ENCODE measurements at regions not wholly inside any gene's neighbourhood (a gene's known extent, or its start where the extent isn't known, plus 50 kb on each side); places are given as distances from the start of the nearest gene placed in this dataset.
"Not testable (repeated sequence)": the region's sequence is repeated elsewhere in the genome, so short reads cannot be mapped to it uniquely, and the experiment has no call there.

GRCh38 chr3:8050283-8050682 lies 451.3 kb upstream of the LMCD1 start (continued):
- TF ChIP-seq MEF2B (IDR thresholded peaks at IDR 0.05; ENCODE audit: partially characterized antibody, poor library complexity, severe bottlenecking) (no peak), SMAD5 (IDR thresholded peaks at IDR 0.05; ENCODE audit: low read depth) (no peak), ZBTB33 (IDR thresholded peaks at IDR 0.05) (no peak), KDM1A (IDR thresholded peaks at IDR 0.05; ENCODE audit: borderline replicate concordance) (no peak), EED (IDR thresholded peaks at IDR 0.05; ENCODE audit: low read depth) (no peak), IRF4 (IDR thresholded peaks at IDR 0.05; ENCODE audit: low read depth, low read length) (no peak)

DNA sequence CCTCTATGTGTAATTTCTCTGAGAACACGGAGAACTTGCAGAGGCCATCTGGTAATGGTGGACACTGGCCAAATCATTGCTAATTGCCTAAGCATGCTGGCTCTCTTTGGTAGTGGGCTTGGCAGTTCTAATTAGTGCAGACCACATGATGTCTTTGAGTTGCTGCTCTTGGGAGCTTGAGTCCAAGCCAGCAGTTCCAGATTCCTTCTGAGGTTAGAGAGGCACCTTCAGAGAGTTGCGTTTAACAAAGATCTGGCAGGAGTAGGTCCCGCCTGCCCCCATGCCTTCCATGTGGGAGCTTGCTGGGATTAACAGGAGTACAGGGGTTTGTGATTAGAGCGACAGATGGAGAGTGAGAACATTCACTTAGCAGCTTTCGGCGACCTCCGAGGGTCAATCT lies 449.0 kb upstream of the LMCD1 start:
- H3K27me3 ChIP-seq (replicated peaks in 1 of 2; ENCODE audit: control insufficient read depth in 2 of 2, insufficient read depth in 2 of 2, low read length in 1 of 2) = no peaks in the 10 kb centered on the region
- no peak overlapping the region for H3K27ac ChIP-seq (ENCODE audit: control insufficient read depth, insufficient read depth)
- in situ Hi-C loops (cut with MboI) = no loop called here
- ChIA-PET CTCF (no interaction called here), SMC1A (ENCODE audit: uncharacterized antibody, unreplicated experiment) (no interaction called here), RAD21 (ENCODE audit: unreplicated experiment) (interaction anchor here (0.7 kb wide), 1 partner anchor 297 kb away, joined by 3 read pairs; no protein-coding TSS in a partner anchor), POLR2A (no interaction called here)
- TF ChIP-seq DPF2 (IDR thresholded peaks at IDR 0.05) = no peak
- TF ChIP-seq, protein P1, sequence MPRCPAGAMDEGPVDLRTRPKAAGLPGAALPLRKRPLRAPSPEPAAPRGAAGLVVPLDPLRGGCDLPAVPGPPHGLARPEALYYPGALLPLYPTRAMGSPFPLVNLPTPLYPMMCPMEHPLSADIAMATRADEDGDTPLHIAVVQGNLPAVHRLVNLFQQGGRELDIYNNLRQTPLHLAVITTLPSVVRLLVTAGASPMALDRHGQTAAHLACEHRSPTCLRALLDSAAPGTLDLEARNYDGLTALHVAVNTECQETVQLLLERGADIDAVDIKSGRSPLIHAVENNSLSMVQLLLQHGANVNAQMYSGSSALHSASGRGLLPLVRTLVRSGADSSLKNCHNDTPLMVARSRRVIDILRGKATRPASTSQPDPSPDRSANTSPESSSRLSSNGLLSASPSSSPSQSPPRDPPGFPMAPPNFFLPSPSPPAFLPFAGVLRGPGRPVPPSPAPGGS (IDR thresholded peaks at IDR 0.05; ENCODE audit: borderline replicate concordance, insufficient read depth, low read depth, low read length, poor library complexity, severe bottlenecking) = no peak
- TF ChIP-seq CEBPB (IDR thresholded peaks at IDR 0.05; ENCODE audit: borderline replicate concordance in 1 of 2, low read depth in 2 of 2, low read length in 2 of 2) = no peak
- TF ChIP-seq, protein P2, sequence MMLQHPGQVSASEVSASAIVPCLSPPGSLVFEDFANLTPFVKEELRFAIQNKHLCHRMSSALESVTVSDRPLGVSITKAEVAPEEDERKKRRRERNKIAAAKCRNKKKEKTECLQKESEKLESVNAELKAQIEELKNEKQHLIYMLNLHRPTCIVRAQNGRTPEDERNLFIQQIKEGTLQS (IDR thresholded peaks at IDR 0.05; ENCODE audit: borderline replicate concordance, extremely low read depth, low read depth, low read length) = no peak
- ATAC-seq (no peak), DNase-seq (ENCODE audit: low read depth, low spot score) (no peak), FAIRE-seq (no peak)
- no peaks in the 10 kb centered on the region for H3K9me3 ChIP-seq (replicated peaks; ENCODE audit: control insufficient read depth, insufficient read depth, low read length)
- no peaks in the 10 kb centered on the region for H3K4me1 ChIP-seq (ENCODE audit: control insufficient read depth, insufficient read depth, low read length)
- H3K9ac ChIP-seq (ENCODE audit: control insufficient read depth, insufficient read depth, low read length) = no peak overlapping the region
- no peak overlapping the region for H3K4me2 ChIP-seq (ENCODE audit: control insufficient read depth, insufficient read depth)
- 34% methylated on average over 7 of the region's 7 CpGs for WGBS (ENCODE audit: insufficient coverage, insufficient replicate concordance, low lambda C conversion rate, missing lambda C conversion rate)
- no TSS peak for BruUV-seq (replicated peaks)
- no peaks in the 10 kb centered on the region for H4K20me1 ChIP-seq (ENCODE audit: control insufficient read depth, insufficient read depth)
- H3K4me3 ChIP-seq = no peak overlapping the region
- intact Hi-C loops (cut with micrococcal nuclease; ENCODE audit: unreplicated experiment) = no loop called here
- no peak overlapping the region for H2AFZ ChIP-seq (ENCODE audit: control insufficient read depth, low read depth, low read length)
- no peaks in the 10 kb centered on the region for H3K36me3 ChIP-seq (ENCODE audit: control insufficient read depth in 2 of 2, insufficient read depth in 2 of 2, low read length in 1 of 2)
- no peaks in the 10 kb centered on the region for H3K79me2 ChIP-seq (ENCODE audit: control insufficient read depth, insufficient read depth, low read length)

GRCh38 chr3:8068135-8068534 lies 433.5 kb upstream of the LMCD1 start:
- CTCF ChIA-PET; DNase-seq (ENCODE audit: low read depth, low spot score); H3K79me2 ChIP-seq (ENCODE audit: control insufficient read depth, insufficient read depth, low read length); intact Hi-C loops (cut with micrococcal nuclease; ENCODE audit: unreplicated experiment); in situ Hi-C loops (cut with MboI); H3K36me3 ChIP-seq (ENCODE audit: control insufficient read depth in 2 of 2, insufficient read depth in 2 of 2, low read length in 1 of 2); POLR2A ChIA-PET; FAIRE-seq; H3K9ac ChIP-seq (ENCODE audit: control insufficient read depth, insufficient read depth, low read length); H3K4me3 ChIP-seq; H3K4me1 ChIP-seq (ENCODE audit: control insufficient read depth, insufficient read depth, low read length); H4K20me1 ChIP-seq (ENCODE audit: control insufficient read depth, insufficient read depth); SMC1A ChIA-PET (ENCODE audit: uncharacterized antibody, unreplicated experiment); BruUV-seq (replicated peaks); H3K27me3 ChIP-seq (replicated peaks in 1 of 2; ENCODE audit: control insufficient read depth in 2 of 2, insufficient read depth in 2 of 2, low read length in 1 of 2); RAD21 ChIA-PET (ENCODE audit: unreplicated experiment); H3K9me3 ChIP-seq (replicated peaks; ENCODE audit: control insufficient read depth, insufficient read depth, low read length); ATAC-seq; H3K27ac ChIP-seq (ENCODE audit: control insufficient read depth, insufficient read depth); H2AFZ ChIP-seq (ENCODE audit: control insufficient read depth, low read depth, low read length); H3K4me2 ChIP-seq (ENCODE audit: control insufficient read depth, insufficient read depth): not testable (repeated sequence)
- WGBS (ENCODE audit: insufficient coverage, insufficient replicate concordance, low lambda C conversion rate, missing lambda C conversion rate) = under 1% methylated on average over 9 of the region's 9 CpGs
